ENCODE measurements at regions not wholly inside any gene's neighbourhood (a gene's known extent, or its start where the extent isn't known, plus 50 kb on each side); places are given as distances from the start of the nearest gene placed in this dataset.

- no peak overlapping the region for H3K4me3 ChIP-seq (replicated peaks; ENCODE audit: low read depth, low read length)
- H3K36me3 ChIP-seq (ENCODE audit: control insufficient read depth, insufficient read depth, low read length) = no peaks in the 10 kb centered on the region
- no peak for TF ChIP-seq CTCF (IDR thresholded peaks at IDR 0.05; ENCODE audit: insufficient read depth, low read length, poor library complexity, severe bottlenecking)
- no peaks in the 10 kb centered on the region; the same call in 1 of the 2 replicates for H3K27me3 ChIP-seq (replicated peaks; ENCODE audit: control insufficient read depth, insufficient read depth, low read length)
- DNase-seq (ENCODE audit: extremely low read depth, insufficient read length) = no peak
Measured at GRCh38 chr11:69889400-69890318, 70.4 kb upstream of the FGF3 start.

GRCh38 chr11:69890476-69890875, 71.3 kb upstream of the FGF3 start:
- Histone ChIP-seq H3K36me3 (ENCODE audit: control insufficient read depth, insufficient read depth, low read length) (no peaks in the 10 kb centered on the region), H3K4me3 (replicated peaks; ENCODE audit: low read depth, low read length) (no peak overlapping the region), H3K27me3 (replicated peaks; ENCODE audit: control insufficient read depth, insufficient read depth, low read length) (no peaks in the 10 kb centered on the region; the same call in 1 of the 2 replicates)
- DNase-seq (ENCODE audit: extremely low read depth, insufficient read length) = no peak
- TF ChIP-seq CTCF (IDR thresholded peaks at IDR 0.05; ENCODE audit: insufficient read depth, low read length, poor library complexity, severe bottlenecking) = no peak

- no peak overlapping the region for H3K4me3 ChIP-seq (replicated peaks; ENCODE audit: low read depth, low read length)
- H3K36me3 ChIP-seq (ENCODE audit: control insufficient read depth, insufficient read depth, low read length) = no peaks in the 10 kb centered on the region
- no peaks in the 10 kb centered on the region; the same call in 1 of the 2 replicates for H3K27me3 ChIP-seq (replicated peaks; ENCODE audit: control insufficient read depth, insufficient read depth, low read length)
- TF ChIP-seq CTCF (IDR thresholded peaks at IDR 0.05; ENCODE audit: insufficient read depth, low read length, poor library complexity, severe bottlenecking) = no peak
- no peak for DNase-seq (ENCODE audit: extremely low read depth, insufficient read length)
Measured at GRCh38 chr11:69891421-69892236, 72.4 kb upstream of the FGF3 start.

GRCh38 chr11:69892237-69892985, 73.2 kb upstream of the FGF3 start:
- no peak for DNase-seq (ENCODE audit: extremely low read depth, insufficient read length)
- no peak for TF ChIP-seq CTCF (IDR thresholded peaks at IDR 0.05; ENCODE audit: insufficient read depth, low read length, poor library complexity, severe bottlenecking)
- Histone ChIP-seq H3K4me3 (replicated peaks; ENCODE audit: low read depth, low read length) (no peak overlapping the region), H3K27me3 (replicated peaks; ENCODE audit: control insufficient read depth, insufficient read depth, low read length) (no peaks in the 10 kb centered on the region; the same call in 1 of the 2 replicates), H3K36me3 (ENCODE audit: control insufficient read depth, insufficient read depth, low read length) (no peaks in the 10 kb centered on the region)

- Histone ChIP-seq H3K27me3 (replicated peaks; ENCODE audit: control insufficient read depth, insufficient read depth, low read length) (peaks cover under 1% of the 10 kb centered on the region; the same call in 1 of the 2 replicates), H3K4me3 (replicated peaks; ENCODE audit: low read depth, low read length) (no peak overlapping the region), H3K36me3 (ENCODE audit: control insufficient read depth, insufficient read depth, low read length) (no peaks in the 10 kb centered on the region)
- no peak for TF ChIP-seq CTCF (IDR thresholded peaks at IDR 0.05; ENCODE audit: insufficient read depth, low read length, poor library complexity, severe bottlenecking)
- DNase-seq (ENCODE audit: extremely low read depth, insufficient read length) = no peak
Measured at GRCh38 chr11:69892986-69893555, 73.9 kb upstream of the FGF3 start.
